NCI-H2107 treated with DMSO at 0.1 percent for 48 hours (cell line): ENCODE measurements at regions not wholly inside any gene's neighbourhood (a gene's known extent, or its start where the extent isn't known, plus 50 kb on each side); places are given as distances from the start of the nearest gene placed in this dataset.

Experiments used
- DNase-seq: peaks from one replicate; lab custom pipeline; 2025; ENCODE audit not compliant: unreplicated experiment; lab: John Stamatoyannopoulos, UW

- no peak for DNase-seq
Observed at GRCh38 chr3:124519591-124520194, 210.6 kb upstream of the UMPS start.

DNA sequence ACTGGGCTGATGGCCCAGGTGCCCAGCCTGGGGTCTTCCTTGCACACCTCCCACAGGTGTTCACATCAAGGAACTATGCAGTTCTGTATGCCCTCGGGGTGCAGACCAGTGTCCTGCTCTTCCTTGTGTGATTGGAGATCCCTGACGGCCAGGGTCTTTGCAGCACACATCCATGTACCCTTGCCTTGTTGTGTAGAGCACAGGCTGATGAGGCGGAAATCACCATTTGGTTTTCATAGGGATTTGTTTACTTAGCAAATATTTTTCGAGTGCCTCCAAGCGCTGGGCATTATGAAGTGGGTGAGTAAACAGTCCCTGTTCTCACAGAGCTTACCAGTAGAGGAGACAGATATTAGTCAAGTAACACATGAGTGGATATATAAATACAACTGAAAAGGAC is 209.3 kb upstream of the UMPS start:
- peak; percentile 94 for DNase-seq

DNA sequence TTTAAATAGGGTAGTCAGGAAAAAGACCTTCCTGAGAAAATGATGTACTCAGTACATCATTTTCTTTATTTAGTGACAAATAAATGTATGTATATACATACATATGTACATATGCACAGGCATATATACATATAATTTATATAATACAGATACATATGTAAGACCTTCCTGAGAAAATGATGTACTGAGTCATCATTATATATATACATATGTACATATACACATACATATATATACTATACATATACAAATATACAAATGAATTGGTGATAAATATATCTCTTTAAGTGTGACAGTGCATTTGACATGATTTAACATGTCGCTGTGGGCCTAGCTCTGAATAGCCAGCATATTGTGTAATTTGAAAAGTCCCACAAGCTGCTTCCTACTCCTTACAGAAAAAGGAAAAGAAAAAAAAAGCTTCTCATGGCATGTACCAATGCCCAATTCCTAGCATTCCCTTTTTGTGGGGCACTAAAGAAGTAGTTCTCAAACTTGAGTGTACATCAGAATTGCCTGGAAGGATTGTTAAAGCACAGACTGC is 208.1 kb upstream of the UMPS start:
- no peak for DNase-seq

GRCh38 chr3:124526601-124527000 is 203.7 kb upstream of the UMPS start:
- DNase-seq: no peak

DNA sequence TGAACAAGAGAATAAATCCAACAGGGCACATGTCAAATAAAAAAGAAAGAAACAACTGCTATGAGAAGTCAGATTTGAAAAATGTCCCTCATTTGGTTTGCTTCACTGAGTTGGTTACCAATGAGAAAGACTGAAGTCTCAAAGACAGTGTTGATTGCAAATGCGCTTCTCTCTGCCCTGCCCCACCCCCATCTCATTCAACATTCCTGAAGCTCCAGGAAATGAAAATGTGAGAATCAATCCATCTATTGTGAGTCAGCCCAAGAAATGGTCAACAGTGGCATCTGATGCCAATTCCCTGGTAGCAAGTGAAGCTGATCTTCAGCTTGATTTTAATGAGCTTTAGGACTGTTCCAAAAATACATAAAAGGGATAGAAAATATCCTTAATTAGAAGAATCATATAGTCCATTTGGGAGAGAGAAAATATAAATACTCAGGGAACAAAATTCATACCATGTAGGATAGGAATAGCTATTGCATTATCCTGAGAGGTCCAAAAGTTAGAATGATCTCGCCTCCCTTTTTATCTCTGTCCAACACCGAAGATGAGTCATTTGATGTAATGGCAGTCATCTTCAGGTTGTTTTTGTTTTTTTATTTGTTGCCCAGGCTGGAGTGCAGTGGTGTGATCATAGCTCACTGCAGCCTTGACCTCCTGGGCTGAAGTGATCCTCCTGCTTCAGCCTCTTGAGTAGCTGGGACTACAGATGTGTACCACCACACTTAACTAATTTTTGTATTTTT is 200.3 kb upstream of the UMPS start:
- DNase-seq: no peak

GRCh38 chr3:124530916-124531315 is 199.3 kb upstream of the UMPS start:
- no peak for DNase-seq

- no peak for DNase-seq
Observed at GRCh38 chr3:124532071-124532470, 198.2 kb upstream of the UMPS start.

DNA sequence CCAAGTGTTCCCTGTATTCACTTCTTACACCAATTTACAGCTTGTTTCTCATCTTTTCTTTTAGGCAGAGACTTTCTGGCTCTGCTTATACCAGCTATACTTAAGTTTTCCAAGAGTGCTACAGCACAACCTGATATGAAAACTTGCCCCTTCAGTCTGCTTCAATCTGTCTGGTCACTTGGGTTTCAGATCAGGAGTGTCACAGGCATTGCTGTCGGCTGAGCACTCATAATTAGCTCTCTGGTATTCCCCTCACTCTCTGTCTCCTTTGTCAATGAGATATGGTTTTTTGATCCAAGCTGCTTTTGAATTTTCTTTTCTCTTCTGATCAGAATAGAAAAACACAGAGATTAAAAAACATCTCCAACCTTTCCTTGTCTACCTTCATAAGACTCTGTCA is 194.9 kb upstream of the UMPS start:
- no peak for DNase-seq

DNA sequence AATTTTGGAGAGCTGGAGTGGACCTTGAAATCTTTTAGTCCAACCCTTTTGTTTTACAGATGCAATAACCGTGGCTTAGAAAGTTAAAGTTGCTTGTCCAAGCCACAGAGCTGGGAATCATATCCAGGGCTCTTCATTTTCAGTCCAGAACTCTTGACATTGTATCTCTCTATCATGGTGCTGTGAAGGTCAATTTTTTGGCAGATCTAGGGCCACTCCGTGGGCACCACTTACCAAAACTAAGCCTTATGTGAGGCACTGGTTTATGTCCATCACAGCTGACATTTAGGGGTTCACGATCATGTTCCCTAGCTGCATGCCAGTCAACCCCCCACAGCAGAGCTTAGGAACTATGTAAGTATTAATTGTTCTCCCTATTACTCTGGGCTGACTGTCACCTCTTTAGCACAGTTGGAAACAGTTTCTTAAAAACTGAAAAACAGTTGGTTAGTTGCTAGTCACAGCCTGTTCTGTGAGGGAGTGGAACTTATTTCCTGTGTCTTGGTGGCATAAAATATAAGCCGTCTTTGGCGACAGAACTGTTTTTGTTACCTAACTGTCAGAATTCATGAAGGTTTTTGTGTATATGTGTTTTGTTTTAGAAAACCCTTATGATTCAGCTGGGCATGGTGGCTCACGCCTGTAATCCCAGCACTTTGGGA is 189.6 kb upstream of the UMPS start:
- no peak for DNase-seq

GRCh38 chr3:124542214-124542869 is 187.9 kb upstream of the UMPS start:
- DNase-seq: no peak

DNA sequence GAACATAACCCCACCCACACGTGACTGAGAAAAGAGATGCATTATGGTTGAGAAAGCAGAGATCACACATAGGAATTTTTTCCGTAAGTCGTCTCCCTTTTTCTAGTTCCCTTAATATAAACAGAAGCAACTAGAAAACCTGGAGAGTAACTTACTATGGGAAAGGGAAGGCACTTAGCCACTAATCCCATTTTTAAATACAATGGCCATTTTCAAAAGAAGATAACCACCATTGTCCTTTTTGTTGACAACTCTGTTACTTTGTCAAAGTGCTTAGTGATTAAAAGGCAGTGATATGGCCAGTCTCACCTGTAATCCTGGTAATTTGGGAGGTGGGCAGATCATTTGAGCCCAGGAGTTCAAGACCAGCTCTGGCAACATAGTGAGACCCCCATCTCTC is 184.4 kb upstream of the UMPS start:
- DNase-seq: no peak

- peak; percentile 25 for DNase-seq
Observed at GRCh38 chr3:124552224-124552623, 178.0 kb upstream of the UMPS start.

GRCh38 chr3:124553178-124553577 is 177.1 kb upstream of the UMPS start:
- no peak for DNase-seq

DNA sequence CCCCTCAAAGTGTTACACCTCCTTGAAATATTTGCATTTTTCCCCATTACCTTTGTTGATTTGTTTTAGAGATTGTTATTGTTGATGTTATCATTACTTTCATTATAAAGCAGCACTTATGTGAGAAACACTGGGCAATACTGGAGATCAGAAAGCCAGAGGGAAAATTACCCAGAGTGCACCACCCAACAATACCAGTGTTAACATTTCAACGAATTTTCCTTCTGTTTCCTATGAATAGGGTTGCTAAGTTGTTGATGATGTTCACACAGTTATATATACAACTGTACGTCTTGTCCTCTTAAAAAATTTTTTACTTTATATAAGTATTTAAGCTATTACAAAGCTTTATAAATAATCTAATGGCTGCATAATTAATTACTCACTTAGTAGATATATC is 173.6 kb upstream of the UMPS start:
- DNase-seq: no peak

GRCh38 chr3:124557433-124558232 is 172.6 kb upstream of the UMPS start:
- peak; percentile 81 for DNase-seq

- peak; percentile 68 for DNase-seq
Observed at GRCh38 chr3:124558991-124559845, 171.0 kb upstream of the UMPS start.

GRCh38 chr3:124559846-124560574 is 170.2 kb upstream of the UMPS start:
- DNase-seq: peak; percentile 82

GRCh38 chr3:124560666-124561215 is 169.5 kb upstream of the UMPS start:
- no peak for DNase-seq

DNA sequence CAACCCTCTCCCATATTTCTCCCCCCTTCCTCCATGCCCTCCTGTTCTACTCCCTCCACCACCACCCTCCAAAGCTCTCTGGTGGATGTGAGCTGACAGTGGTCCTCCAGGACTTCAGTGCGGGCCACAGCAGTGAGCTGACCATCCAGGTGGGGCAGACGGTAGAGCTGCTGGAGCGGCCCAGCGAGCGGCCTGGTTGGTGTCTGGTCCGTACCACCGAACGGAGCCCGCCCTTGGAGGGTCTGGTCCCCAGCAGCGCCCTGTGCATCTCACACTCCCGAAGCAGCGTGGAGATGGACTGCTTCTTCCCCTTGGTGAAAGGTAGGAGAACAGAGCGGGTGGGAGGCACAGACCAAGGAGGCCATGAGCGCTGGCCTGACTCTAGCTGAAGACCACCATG is 167.5 kb upstream of the UMPS start:
- DNase-seq: no peak
